HG03442 (cell line): ENCODE measurements at regions not wholly inside any gene's neighbourhood (a gene's known extent, or its start where the extent isn't known, plus 50 kb on each side); places are given as distances from the start of the nearest gene placed in this dataset.
"Not testable (repeated sequence)": the region's sequence is repeated elsewhere in the genome, so short reads cannot be mapped to it uniquely, and the experiment has no call there.

Experiments used
- ATAC-seq: cut with Tn5 transposase; IDR thresholded peaks from one replicate; pipeline ENCODE4 v1.9.1; 2021; ENCODE audit warnings: mild to moderate bottlenecking, moderate library complexity; ENCODE audit not compliant: unreplicated experiment

- no peak for ATAC-seq
These were observed 536.1 kb upstream of the AUTS2 start for GRCh38 chr7:69062020-69062765.

GRCh38 chr7:69067397-69067796 lies 530.9 kb upstream of the AUTS2 start:
- ATAC-seq: no peak

- ATAC-seq: no peak
These were observed 527.8 kb upstream of the AUTS2 start for GRCh38 chr7:69070476-69070875.

- ATAC-seq: no peak
These were observed 521.7 kb upstream of the AUTS2 start for GRCh38 chr7:69076566-69076965.

- ATAC-seq: no peak
These were observed 519.1 kb upstream of the AUTS2 start for GRCh38 chr7:69078997-69079769.

- not testable (repeated sequence) for ATAC-seq
These were observed 511.0 kb upstream of the AUTS2 start for GRCh38 chr7:69087281-69087680.

- no peak for ATAC-seq
These were observed 510.1 kb upstream of the AUTS2 start for GRCh38 chr7:69088185-69088584.

- no peak for ATAC-seq
These were observed 507.3 kb upstream of the AUTS2 start for GRCh38 chr7:69090936-69091335.

GRCh38 chr7:69091521-69091920 lies 506.8 kb upstream of the AUTS2 start:
- ATAC-seq: no peak

GRCh38 chr7:69095127-69095526 lies 503.1 kb upstream of the AUTS2 start:
- ATAC-seq: no peak

GRCh38 chr7:69095649-69096048 lies 502.6 kb upstream of the AUTS2 start:
- no peak for ATAC-seq

GRCh38 chr7:69104023-69104422 lies 494.3 kb upstream of the AUTS2 start:
- no peak for ATAC-seq

- no peak for ATAC-seq
These were observed 493.2 kb upstream of the AUTS2 start for GRCh38 chr7:69105092-69105491.

GRCh38 chr7:69105981-69106380 lies 492.3 kb upstream of the AUTS2 start:
- ATAC-seq: no peak

- ATAC-seq: not testable (repeated sequence)
These were observed 491.8 kb upstream of the AUTS2 start for GRCh38 chr7:69106449-69106848.

GRCh38 chr7:69106946-69107345 lies 491.3 kb upstream of the AUTS2 start:
- not testable (repeated sequence) for ATAC-seq

- ATAC-seq: no peak
These were observed 490.2 kb upstream of the AUTS2 start for GRCh38 chr7:69108097-69108496.

- no peak for ATAC-seq
These were observed 489.0 kb upstream of the AUTS2 start for GRCh38 chr7:69109246-69109645.

- ATAC-seq: no peak
These were observed 488.4 kb upstream of the AUTS2 start for GRCh38 chr7:69109879-69110278.

GRCh38 chr7:69110450-69111050 lies 487.7 kb upstream of the AUTS2 start:
- no peak for ATAC-seq

- no peak for ATAC-seq
These were observed 483.9 kb upstream of the AUTS2 start for GRCh38 chr7:69114374-69114773.

- no peak for ATAC-seq
These were observed 482.5 kb upstream of the AUTS2 start for GRCh38 chr7:69115788-69116187.
